Heart left ventricle (tissue), 16 donors: ENCODE measurements at regions not wholly inside any gene's neighbourhood (a gene's known extent, or its start where the extent isn't known, plus 50 kb on each side); places are given as distances from the start of the nearest gene placed in this dataset.

Experiments used
- ATAC-seq, 4 donors: fragments of 200-7000 bp; cut with Tn5 transposase; one replicate each; pipeline ENCODE4 v1.9.1; 2020 to 2022; ENCODE audit warnings: moderate library complexity in 4 of 4, mild to moderate bottlenecking in 3 of 4, moderate number of reproducible peaks in 1 of 4
- DNase-seq, 5 donors: peaks; one replicate each; pipeline ENCODE4 v3.0.0-alpha.2; 2020
- H3K27ac ChIP-seq, 12 donors: fragments of 200-600 bp; sonication (generic) in 4 of 12; one replicate each; pipeline versions ENCODE4 v1.5.0 to v1.8.0; 2016 to 2022; ENCODE audit warnings: mild to moderate bottlenecking in 2 of 12
- H3K27me3 ChIP-seq, 9 donors: fragments of 200-600 bp; sonication (generic) in 2 of 9; one replicate each; pipeline versions ENCODE4 v1.5.1 to v1.8.0; 2016 to 2022; ENCODE audit warnings: mild to moderate bottlenecking in 3 of 9
- H3K36me3 ChIP-seq, 9 donors: fragments of 200-600 bp; sonication (generic) in 2 of 9; one replicate each; pipeline versions ENCODE4 v1.5.0 to v1.8.0; 2018 to 2022; ENCODE audit warnings: mild to moderate bottlenecking in 2 of 9
- H3K4me1 ChIP-seq, 12 donors: fragments of 200-600 bp; sonication (generic) in 4 of 12; one replicate each; pipeline versions ENCODE4 v1.5.0 to v1.8.0; 2016 to 2022; ENCODE audit warnings: mild to moderate bottlenecking in 3 of 12
- H3K4me3 ChIP-seq, 12 donors: fragments of 200-600 bp; sonication (generic) in 4 of 12; one replicate each; pipeline versions ENCODE4 v1.5.0 to v1.8.0; 2017 to 2022; ENCODE audit warnings: mild to moderate bottlenecking in 9 of 12, moderate library complexity in 4 of 12
- H3K9me3 ChIP-seq, 12 donors: fragments of 200-600 bp; sonication (generic) in 4 of 12; one replicate each; pipeline versions ENCODE4 v1.5.0 to v1.8.0; 2016 to 2022; ENCODE audit warnings: mild to moderate bottlenecking in 1 of 12
- CTCF ChIP-seq, 12 donors: fragments of 200-600 bp; sonication (generic) in 4 of 12; IDR thresholded peaks; one replicate each; pipeline versions ENCODE4 v1.5.0 to v1.8.0; 2018 to 2022; ENCODE audit warnings: antibody characterized with exemption in 12 of 12, mild to moderate bottlenecking in 5 of 12
- POLR2A ChIP-seq, 2 donors: fragments of 450-650 bp; IDR thresholded peaks; one replicate each; pipeline ENCODE4 v1.6.1; 2017; ENCODE audit warnings: antibody characterized with exemption in 2 of 2, mild to moderate bottlenecking in 2 of 2, moderate library complexity in 2 of 2
- WGBS, 4 donors: extraction: QIAGEN DNeasy Blood & Tissue Kit in 2 of 4; methylation state at CpG; one replicate each; pipeline versions ENCODE4 v1.1.5 to v1.1.7; 2013 to 2018; 5-methylcytosine and 5-hydroxymethylcytosine counted together
- intact Hi-C, 10 donors: fragments of 100-400 bp; cut with DNase I; formaldehyde crosslinking; loops; one replicate each; pipeline versions ENCODE4 v1.11.1 to v1.14.2; 2022
- donor health status: ischemic (EF 13 %, LVEDD 7.1; RV severe dilation, severe dysfunction).
- donor health status: healthy with polysubstance abuse.
- donor health status: DM: no; HTN: yes; CAD: no.
- donor health status: DM: no; HTN: no; CAD: no.
- donor health status: ischemic (EF 25% LVEDD 6.9; RV normal size, moderate dysfunction).
- donor health status: ischemic (EF 25% LVEDD 5.7; RV mildly dilated, moderate dysfunction).
- donor health status: healthy.
- donor health status: DM: yes; HTN: yes; CAD: no.
- donor health status: ischemic (EF 35%, LVEDD 5.7; RV mildly dilated, moderate dysfunction).
- donor health status: nonischemic (EF 11% LVEDD 7.7; RV severe dilation, severe dysfunction).
- donor health status: DM: yes; HTN: yes; CAD: no.
- donor health status: PGD.
- donor health status: ischemic (EF 29% LVEDD 5.4; RV normal size, mild dysfunction).
- donor health status: nonischemic (EF 23%, LVEDD 6.1; RV moderate dilation, normal function).

GRCh38 chr4:170627418-170627817, 537.7 kb upstream of the AADAT start:
- H3K27me3 ChIP-seq: no peaks in the 10 kb centered on the region
- no peak overlapping the region for H3K4me3 ChIP-seq
- no peak overlapping the region for H3K27ac ChIP-seq
- WGBS, 4 donors: 86 to 93% (median 90%) methylated on average over 2 of the region's 2 CpGs
- intact Hi-C loops: no loop called here
- TF ChIP-seq CTCF (IDR thresholded peaks at IDR 0.05): no peak
- no peak for TF ChIP-seq POLR2A (IDR thresholded peaks at IDR 0.05)
- H3K4me1 ChIP-seq: no peaks in the 10 kb centered on the region
- peaks cover 0 to 34% (median 16%) of the 10 kb centered on the region in 12 donors for H3K9me3 ChIP-seq
- no peaks in the 10 kb centered on the region for H3K36me3 ChIP-seq
- DNase-seq (no peak), ATAC-seq (no peak)

GRCh38 chr4:170623899-170624298, 534.1 kb upstream of the AADAT start:
- no peak overlapping the region for H3K27ac ChIP-seq

GRCh38 chr4:170610434-170610833, 520.7 kb upstream of the AADAT start:
- H3K27me3 ChIP-seq: no peaks in the 10 kb centered on the region
- 68 to 79% (median 74%) methylated on average over 2 of the region's 2 CpGs for WGBS, 4 donors
- intact Hi-C loops: no loop called here
- H3K4me1 ChIP-seq: no peaks in the 10 kb centered on the region
- TF ChIP-seq CTCF (IDR thresholded peaks at IDR 0.05) (no peak), POLR2A (IDR thresholded peaks at IDR 0.05) (no peak)
- H3K4me3 ChIP-seq: no peak overlapping the region
- H3K9me3 ChIP-seq: peaks cover 0 to 23% (median 0%) of the 10 kb centered on the region in 12 donors
- DNase-seq (no peak), ATAC-seq (no peak)
- H3K36me3 ChIP-seq: no peaks in the 10 kb centered on the region
- no peak overlapping the region for H3K27ac ChIP-seq

More at GRCh38 chr4:170623899-170624298, 534.1 kb upstream of the AADAT start:
- Histone ChIP-seq H3K9me3 (peaks cover 0 to 2% (median 0%) of the 10 kb centered on the region in 12 donors), H3K36me3 (no peaks in the 10 kb centered on the region), H3K27me3 (no peaks in the 10 kb centered on the region), H3K4me3 (no peak overlapping the region), H3K4me1 (no peaks in the 10 kb centered on the region)
- intact Hi-C loops: no loop called here
- TF ChIP-seq POLR2A (IDR thresholded peaks at IDR 0.05) (no peak), CTCF (IDR thresholded peaks at IDR 0.05) (no peak)
- DNase-seq: no peak
- 62 to 65% (median 62%) methylated on average over 7 of the region's 7 CpGs for WGBS, 4 donors
- ATAC-seq: no peak

- DNase-seq (no peak), ATAC-seq (no peak)
- 82 to 87% (median 86%) methylated on average over 4 of the region's 4 CpGs for WGBS, 4 donors
These were observed 510.1 kb upstream of the AADAT start for GRCh38 chr4:170599894-170600293.

More at GRCh38 chr4:170599894-170600293, 510.1 kb upstream of the AADAT start:
- Histone ChIP-seq H3K9me3 (peaks cover 0 to 22% (median 5%) of the 10 kb centered on the region in 12 donors), H3K4me1 (no peaks in the 10 kb centered on the region), H3K4me3 (no peak overlapping the region), H3K27me3 (no peaks in the 10 kb centered on the region), H3K27ac (no peak overlapping the region), H3K36me3 (no peaks in the 10 kb centered on the region)
- intact Hi-C loops: no loop called here
- no peak for TF ChIP-seq POLR2A (IDR thresholded peaks at IDR 0.05)
- no peak for TF ChIP-seq CTCF (IDR thresholded peaks at IDR 0.05)
